ENCODE measurements at regions not wholly inside any gene's neighbourhood (a gene's known extent, or its start where the extent isn't known, plus 50 kb on each side); places are given as distances from the start of the nearest gene placed in this dataset.
"Not testable (repeated sequence)": the region's sequence is repeated elsewhere in the genome, so short reads cannot be mapped to it uniquely, and the experiment has no call there.

DNA sequence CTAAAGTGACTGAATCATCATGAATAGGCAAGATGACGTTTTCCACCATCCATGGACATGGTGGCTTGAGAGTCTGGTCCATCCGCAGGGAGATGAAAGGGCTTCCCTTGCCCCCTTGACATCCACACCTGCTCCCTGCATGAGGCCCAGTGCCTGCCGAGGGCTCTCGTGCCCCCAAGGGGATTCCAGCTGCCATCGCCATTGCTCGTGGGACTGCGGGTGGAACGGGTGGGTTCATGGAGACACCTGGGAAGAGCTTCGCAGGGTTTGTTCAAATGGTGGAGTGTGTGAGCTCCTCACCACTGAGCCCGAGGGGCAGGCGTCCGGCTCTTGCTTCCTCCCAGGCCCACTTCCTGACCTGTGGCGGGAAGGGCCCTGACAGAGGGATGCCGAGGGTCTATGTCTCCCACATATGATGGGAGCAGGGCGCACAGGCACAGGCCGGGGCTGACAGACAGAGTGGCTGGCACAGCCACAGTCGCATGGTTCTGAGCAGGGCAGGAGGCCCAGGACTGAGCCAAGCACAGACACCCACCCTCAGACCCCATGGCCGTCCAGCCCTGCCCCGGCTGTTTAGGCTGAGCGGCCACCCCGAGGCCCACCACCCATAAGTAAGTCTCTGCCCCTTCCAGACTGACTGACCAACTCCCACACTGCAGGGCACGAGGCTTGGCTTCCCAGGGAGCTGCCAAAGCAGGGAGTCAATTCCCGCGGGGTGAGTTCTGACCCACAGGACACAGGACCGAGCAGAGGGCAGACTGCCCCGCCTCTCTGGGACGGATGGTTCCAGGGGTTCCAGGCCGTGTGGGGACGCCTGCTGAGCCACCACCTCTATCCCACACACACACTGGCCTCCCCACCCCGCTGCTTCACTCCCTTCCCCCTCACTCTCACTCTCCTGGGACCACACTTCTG is 70.0 kb upstream of the PPP1R26 start:
- no peak for DNase-seq (ENCODE audit: low spot score)

DNA sequence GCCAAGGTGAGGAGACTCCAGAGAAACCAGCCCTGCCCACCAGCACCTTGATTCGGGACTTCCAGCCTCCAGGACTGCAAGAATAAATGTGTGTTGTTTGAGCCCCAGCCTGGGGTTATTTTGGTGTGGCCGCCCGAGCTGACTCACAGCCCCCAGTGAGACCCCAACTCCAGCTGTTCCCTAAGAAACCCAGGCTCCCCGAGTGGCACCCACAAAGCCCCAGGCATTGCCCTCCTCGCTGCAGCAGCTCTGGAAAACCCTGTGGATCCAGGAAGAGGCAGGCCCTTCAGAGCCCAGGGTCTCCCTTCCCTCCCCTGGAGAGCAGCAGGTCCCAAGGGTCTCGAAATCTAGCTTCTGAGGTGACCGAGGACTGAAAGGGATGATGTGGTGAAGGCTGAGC is 69.2 kb upstream of the PPP1R26 start:
- DNase-seq (ENCODE audit: low spot score), result no peak

DNA sequence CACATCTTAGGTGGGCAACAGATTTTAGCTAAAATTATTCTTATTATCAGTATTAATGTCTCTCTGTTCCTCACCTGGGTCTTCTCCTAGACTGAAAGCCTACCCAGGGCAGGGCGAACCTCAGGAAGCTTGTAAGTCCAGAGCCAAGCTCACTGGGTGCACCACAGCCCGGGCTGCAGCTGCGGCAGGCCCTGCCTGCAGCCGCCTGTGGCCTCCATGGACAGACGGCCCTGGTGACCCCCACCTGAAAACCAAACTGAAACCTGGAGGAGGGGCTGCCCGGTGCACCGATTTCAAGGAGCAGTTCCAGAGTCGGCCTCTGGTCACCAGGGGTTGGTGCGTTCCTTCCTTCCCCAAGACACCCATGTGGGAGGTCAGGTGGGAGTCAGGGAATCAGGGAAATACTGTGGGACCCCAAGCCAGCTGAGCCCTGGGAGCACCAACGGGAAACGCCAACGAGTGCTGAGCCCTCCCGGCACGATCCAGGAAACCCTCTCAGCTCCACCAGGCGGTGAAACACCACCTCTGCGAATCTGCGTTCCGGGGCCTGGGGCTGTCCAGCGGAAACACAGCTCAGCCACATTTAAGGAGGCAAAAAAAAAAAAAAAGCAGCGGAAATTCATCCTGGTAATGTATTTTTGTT is 68.6 kb upstream of the PPP1R26 start:
- no peak for DNase-seq (ENCODE audit: low spot score)

DNA sequence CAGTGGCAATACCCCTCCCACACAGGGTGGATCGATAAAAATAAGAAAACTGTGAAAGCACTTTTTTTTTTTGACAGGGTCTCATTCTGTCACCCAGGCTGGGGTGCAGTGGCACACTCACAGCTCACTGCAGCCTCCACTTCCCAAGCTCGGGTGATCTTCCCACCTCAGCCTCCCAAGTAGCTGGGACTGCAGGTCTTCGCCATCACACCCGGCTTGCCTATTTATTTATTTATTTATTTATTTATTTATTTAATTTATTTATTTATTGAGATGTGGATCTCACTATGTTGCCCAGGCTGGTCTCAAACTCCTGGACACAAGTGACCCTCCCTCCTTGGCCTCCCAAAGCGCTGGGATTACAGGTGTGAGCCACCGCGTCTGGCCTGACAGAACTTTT is 68.0 kb upstream of the PPP1R26 start:
- DNase-seq (ENCODE audit: low spot score), result not testable (repeated sequence)

GRCh38 chr9:135412315-135413085 is 67.1 kb upstream of the PPP1R26 start:
- peak; percentile 50 for DNase-seq (ENCODE audit: low spot score)

- no peak for DNase-seq (ENCODE audit: low spot score)
Measured at GRCh38 chr9:135413086-135413375, 66.6 kb upstream of the PPP1R26 start.

DNA sequence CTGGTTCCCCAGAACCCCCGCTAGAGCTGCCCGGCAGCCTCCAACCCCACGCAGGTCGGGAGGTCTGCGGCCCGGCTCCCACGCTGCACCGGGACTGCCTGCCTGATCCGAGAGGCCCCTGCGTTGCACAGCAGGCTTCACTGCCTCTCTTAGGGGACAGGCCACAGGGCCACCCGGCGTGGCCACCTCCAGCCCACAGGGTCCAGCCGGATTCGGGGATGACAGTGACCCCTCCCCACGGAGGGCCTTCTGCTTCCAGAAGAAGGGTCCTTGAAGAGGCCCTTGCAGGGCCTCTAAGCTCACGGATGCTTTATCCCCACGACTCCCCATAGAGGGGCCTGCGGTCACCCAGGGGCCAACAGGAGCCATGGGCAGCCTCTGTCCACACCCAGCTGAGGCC is 66.1 kb upstream of the PPP1R26 start:
- no peak for DNase-seq (ENCODE audit: low spot score)

GRCh38 chr9:135414293-135414692 is 65.3 kb upstream of the PPP1R26 start:
- DNase-seq (ENCODE audit: low spot score), result no peak

DNA sequence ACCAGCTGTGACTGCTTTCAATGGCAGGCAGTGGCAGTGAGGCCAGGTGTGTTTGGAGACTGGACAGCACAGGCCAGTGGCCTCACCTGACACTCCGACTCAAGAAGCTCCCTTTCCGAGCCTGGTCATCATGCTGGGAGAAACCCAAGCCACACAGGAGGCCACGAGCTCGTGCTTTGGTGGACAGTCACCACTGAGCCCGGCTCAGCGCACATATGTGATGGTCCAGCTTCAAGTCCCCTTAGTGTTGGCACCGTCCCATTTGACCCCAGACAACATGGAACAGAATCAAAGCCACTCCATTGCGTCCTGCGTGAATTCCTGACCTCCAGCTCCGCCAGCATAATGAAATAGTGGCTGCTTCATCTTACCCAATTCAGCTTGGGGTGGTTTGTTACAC is 64.0 kb upstream of the PPP1R26 start:
- no peak for DNase-seq (ENCODE audit: low spot score)

GRCh38 chr9:135416664-135417290 is 62.8 kb upstream of the PPP1R26 start:
- DNase-seq (ENCODE audit: low spot score), result no peak

- DNase-seq (ENCODE audit: low spot score), result no peak
Measured at GRCh38 chr9:135418161-135418560, 61.4 kb upstream of the PPP1R26 start.

GRCh38 chr9:135419106-135419505 is 60.5 kb upstream of the PPP1R26 start:
- no peak for DNase-seq (ENCODE audit: low spot score)

DNA sequence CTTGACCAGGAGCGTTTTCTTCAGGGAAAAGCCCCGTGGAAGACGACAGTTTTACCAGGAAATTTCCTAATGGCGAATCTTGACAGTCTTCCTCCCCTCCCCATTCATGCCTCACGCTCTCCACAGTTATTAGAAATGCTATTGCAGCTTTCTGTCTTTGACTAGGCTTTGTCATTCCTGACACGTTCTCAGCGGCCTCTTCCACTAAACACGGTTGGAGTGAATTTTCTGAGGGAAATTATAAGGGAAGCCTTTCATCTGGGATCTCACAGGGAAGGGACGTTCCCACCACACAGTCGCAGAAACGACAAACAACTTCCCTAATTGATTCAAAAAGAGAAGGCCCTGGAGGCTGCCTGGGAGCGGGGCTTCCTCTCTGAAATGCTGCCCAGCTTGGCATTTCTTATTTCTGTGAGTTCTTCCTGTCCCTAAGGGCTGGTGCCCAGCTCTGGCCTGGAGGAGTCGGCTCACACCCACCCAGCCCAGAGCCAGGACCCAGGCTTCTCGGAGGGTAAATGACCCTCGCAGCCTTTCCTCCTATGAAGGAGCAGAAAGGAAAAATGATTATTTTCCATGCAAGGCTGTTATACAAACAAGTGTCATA is 57.1 kb upstream of the PPP1R26 start:
- no peak for DNase-seq (ENCODE audit: low spot score)

- no peak for DNase-seq (ENCODE audit: low spot score)
Measured at GRCh38 chr9:135423725-135424124, 55.9 kb upstream of the PPP1R26 start.

All from hematopoietic multipotent progenitor cell treated with erythropoietin and hydrocortisone succinate and interleukin-3 and kit ligand, for 15 days (in vitro differentiated cells).